ENCODE measurements at regions not wholly inside any gene's neighbourhood (a gene's known extent, or its start where the extent isn't known, plus 50 kb on each side); places are given as distances from the start of the nearest gene placed in this dataset.

DNA sequence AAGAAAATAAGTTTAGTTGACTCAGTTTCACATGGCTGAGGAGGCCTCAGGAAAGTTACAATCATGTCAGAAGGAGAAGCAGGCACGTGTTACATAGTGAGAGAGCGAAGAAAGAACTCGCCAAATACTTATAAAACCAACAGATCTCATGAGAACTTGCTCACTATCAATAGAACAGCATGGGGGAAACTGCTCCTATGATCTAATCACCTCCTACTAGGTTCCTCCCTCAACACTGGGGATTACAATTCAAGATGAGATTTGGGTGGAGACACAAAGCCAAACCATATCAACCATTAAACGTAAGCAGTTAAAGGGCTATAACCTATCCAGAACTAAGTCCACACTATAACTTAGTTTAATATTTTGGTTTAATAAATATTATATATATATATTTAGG, 113.8 kb upstream of the ADGRL3 start:
- no peak overlapping the region for H3K4me3 ChIP-seq (ENCODE audit: low read length)
- TF ChIP-seq, protein P1, sequence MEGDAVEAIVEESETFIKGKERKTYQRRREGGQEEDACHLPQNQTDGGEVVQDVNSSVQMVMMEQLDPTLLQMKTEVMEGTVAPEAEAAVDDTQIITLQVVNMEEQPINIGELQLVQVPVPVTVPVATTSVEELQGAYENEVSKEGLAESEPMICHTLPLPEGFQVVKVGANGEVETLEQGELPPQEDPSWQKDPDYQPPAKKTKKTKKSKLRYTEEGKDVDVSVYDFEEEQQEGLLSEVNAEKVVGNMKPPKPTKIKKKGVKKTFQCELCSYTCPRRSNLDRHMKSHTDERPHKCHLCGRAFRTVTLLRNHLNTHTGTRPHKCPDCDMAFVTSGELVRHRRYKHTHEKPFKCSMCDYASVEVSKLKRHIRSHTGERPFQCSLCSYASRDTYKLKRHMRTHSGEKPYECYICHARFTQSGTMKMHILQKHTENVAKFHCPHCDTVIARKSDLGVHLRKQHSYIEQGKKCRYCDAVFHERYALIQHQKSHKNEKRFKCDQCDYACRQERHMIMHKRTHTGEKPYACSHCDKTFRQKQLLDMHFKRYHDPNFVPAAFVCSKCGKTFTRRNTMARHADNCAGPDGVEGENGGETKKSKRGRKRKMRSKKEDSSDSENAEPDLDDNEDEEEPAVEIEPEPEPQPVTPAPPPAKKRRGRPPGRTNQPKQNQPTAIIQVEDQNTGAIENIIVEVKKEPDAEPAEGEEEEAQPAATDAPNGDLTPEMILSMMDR (conservative IDR thresholded peaks at IDR 0.05; ENCODE audit: low read depth, low read length) = no peak
- DNase-seq (ENCODE audit: low read depth) = no peak

DNA sequence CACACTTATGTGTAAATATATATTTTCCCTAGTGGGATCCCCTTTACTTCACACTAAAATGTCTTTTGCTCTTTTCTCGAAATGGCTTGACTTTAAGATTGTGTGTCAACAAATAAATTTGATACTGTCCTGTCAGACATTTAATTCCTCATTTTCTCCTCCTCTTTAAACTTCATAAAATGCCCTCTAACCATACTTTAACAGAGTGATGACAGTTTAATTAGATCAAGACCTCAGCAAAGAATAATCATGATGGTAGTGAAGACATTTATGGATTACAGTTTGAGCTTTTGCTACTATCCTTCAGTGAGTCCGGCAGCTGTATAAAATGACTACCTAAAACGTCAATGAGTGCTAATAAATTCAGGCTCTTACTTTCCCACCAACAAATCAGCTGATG, 113.1 kb upstream of the ADGRL3 start:
- DNase-seq (ENCODE audit: low read depth) = no peak
- TF ChIP-seq, protein P1 (conservative IDR thresholded peaks at IDR 0.05; ENCODE audit: low read depth, low read length) = no peak
- H3K4me3 ChIP-seq (ENCODE audit: low read length) = no peak overlapping the region

GRCh38 chr4:61094854-61095598, 105.1 kb upstream of the ADGRL3 start:
- no peak overlapping the region for H3K4me3 ChIP-seq (ENCODE audit: low read length)
- no peak for DNase-seq (ENCODE audit: low read depth)
- TF ChIP-seq, protein P1 (conservative IDR thresholded peaks at IDR 0.05; ENCODE audit: low read depth, low read length) = no peak

DNA sequence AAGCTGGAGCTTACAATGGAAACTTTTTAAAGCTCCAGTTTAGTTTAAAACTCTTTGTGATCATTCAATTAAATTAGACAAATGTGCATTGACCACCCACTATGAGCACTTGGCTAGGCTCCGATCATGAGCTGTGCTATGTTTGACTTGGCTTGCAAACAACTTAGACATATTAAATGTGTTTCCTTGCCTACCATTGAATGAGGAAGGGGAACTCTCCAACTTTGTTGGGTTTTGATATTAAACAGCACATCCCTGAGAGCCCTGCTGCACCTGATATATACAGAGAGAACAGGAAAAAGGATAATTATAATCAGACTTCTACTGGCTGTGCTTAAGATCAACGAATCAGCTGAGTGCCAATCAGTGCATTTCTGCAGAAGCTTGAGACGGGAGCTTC, 71.4 kb upstream of the ADGRL3 start:
- TF ChIP-seq, protein P1 (conservative IDR thresholded peaks at IDR 0.05; ENCODE audit: low read depth, low read length) = no peak
- no peak overlapping the region for H3K4me3 ChIP-seq (ENCODE audit: low read length)
- DNase-seq (ENCODE audit: low read depth) = no peak

DNA sequence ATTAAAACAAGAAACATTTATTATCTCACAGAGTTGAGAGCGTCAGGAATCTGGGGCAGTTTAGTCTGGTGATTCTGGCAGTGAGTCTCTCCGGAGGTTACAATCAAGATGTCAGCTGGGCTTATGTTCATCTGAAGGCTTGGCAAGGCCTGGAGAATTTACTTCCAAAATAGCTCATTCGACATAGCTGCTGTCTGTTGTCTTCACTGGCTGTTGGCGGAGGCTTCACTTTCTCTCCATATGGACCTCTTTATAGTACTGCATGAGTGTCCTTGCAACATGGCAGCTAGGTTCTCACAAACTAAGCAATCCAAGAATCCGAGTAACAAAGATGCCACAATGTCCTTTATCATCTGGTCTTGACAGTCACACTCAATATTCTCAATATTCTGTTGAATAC, 70.2 kb upstream of the ADGRL3 start:
- DNase-seq (ENCODE audit: low read depth) = no peak
- H3K4me3 ChIP-seq (ENCODE audit: low read length) = no peak overlapping the region
- TF ChIP-seq, protein P1 (conservative IDR thresholded peaks at IDR 0.05; ENCODE audit: low read depth, low read length) = no peak

- no peak overlapping the region for H3K4me3 ChIP-seq (ENCODE audit: low read length)
- TF ChIP-seq, protein P1 (conservative IDR thresholded peaks at IDR 0.05; ENCODE audit: low read depth, low read length) = no peak
- DNase-seq (ENCODE audit: low read depth) = no peak
Measured at GRCh38 chr4:61143461-61143860, 56.7 kb upstream of the ADGRL3 start.

GRCh38 chr4:61149278-61149677, 50.8 kb upstream of the ADGRL3 start:
- H3K4me3 ChIP-seq (ENCODE audit: low read length) = no peak overlapping the region
- TF ChIP-seq, protein P1 (conservative IDR thresholded peaks at IDR 0.05; ENCODE audit: low read depth, low read length) = no peak
- no peak for DNase-seq (ENCODE audit: low read depth)

All from retinal pigment epithelial cell (primary cell).